HCT116 (cell line): ENCODE measurements at regions not wholly inside any gene's neighbourhood (a gene's known extent, or its start where the extent isn't known, plus 50 kb on each side); places are given as distances from the start of the nearest gene placed in this dataset.

Source experiments
- ATAC-seq: fragments of 200-7000 bp; cut with Tn5 transposase; 2 replicates; pipeline ENCODE4 v1.9.1; 2020; ENCODE audit warnings: mild to moderate bottlenecking, moderate library complexity
- BruUV-seq: library from RNA; stranded (reverse); fragments of 400-500 nt; replicated peaks from 2 replicates; lab custom pipeline; 2021; lab: Mats Ljungman, UMichigan
- CTCF ChIA-PET: fragments of 300-600 bp; sonication (Branson Sonifier 250); formaldehyde crosslinking; loops from one replicate; lab custom pipeline; 2021; ENCODE audit warnings: antibody characterized with exemption; lab: Charles Lee
- POLR2A ChIA-PET: fragments of 300-600, 350-600 bp; sonication (Branson Sonifier 250); formaldehyde crosslinking; loops from one replicate; lab custom pipeline; 2021; ENCODE audit warnings: antibody characterized with exemption; lab: Charles Lee
- RAD21 ChIA-PET, 2 experiments: fragments of 300-600 bp; sonication (Branson Sonifier 250); formaldehyde crosslinking; loops; one replicate each; lab custom pipeline; 2023; ENCODE audit warnings: low total read pairs in 2 of 2; ENCODE audit not compliant: uncharacterized antibody in 2 of 2, unreplicated experiment in 2 of 2, low non-redundant PET in 1 of 2; lab: Charles Lee
- DNase-seq: peaks from one replicate; pipeline ENCODE4 v3.0.0-alpha.2; 2010; ENCODE audit warnings: low read depth, low spot score
- H2AFZ ChIP-seq: fragments of 200-600 bp; shearing (Covaris generic), sonication (generic); 2 replicates; pipeline ENCODE4 v1.6.1; 2017; ENCODE audit warnings: low read depth, mixed run types, mixed read lengths, antibody characterized with exemption, low read length; ENCODE audit not compliant: poor library complexity, severe bottlenecking
- H3K27ac ChIP-seq: 2 replicates; pipeline ENCODE4 v1.5.1; 2012; ENCODE audit warnings: low read depth, low read length
- H3K27me3 ChIP-seq: fragments of 200-600 bp; sonication (generic); 2 replicates; pipeline ENCODE4 v1.6.1; 2016; ENCODE audit warnings: mixed run types, low read length, mixed read lengths; ENCODE audit not compliant: insufficient read depth
- H3K36me3 ChIP-seq, 2 experiments: fragments of 200-500 bp in 1 of 2; fragments of 200-600 bp in 1 of 2; sonication (Bioruptor generic) in 1 of 2; sonication (generic) in 1 of 2; 2 replicates each; pipeline versions ENCODE4 v1.5.1 to v1.6.1; 2014 to 2016; ENCODE audit warnings: low read length in 2 of 2, inconsistent platforms in 1 of 2, mixed read lengths in 1 of 2, mixed run types in 1 of 2; ENCODE audit not compliant: insufficient read depth in 2 of 2, control insufficient read depth in 1 of 2
- H3K4me1 ChIP-seq, 2 experiments: fragments of 200-600 bp in 1 of 2; sonication (generic) in 1 of 2; 2 replicates each; pipeline versions ENCODE4 v1.5.1 to v1.6.1; 2012 to 2017; ENCODE audit warnings: low read length in 2 of 2, inconsistent platforms in 1 of 2, mild to moderate bottlenecking in 1 of 2, mixed read lengths in 1 of 2, mixed run types in 1 of 2, moderate library complexity in 1 of 2; ENCODE audit not compliant: insufficient read depth in 2 of 2, control insufficient read depth in 1 of 2
- H3K4me2 ChIP-seq: fragments of 200-600 bp; sonication (generic); 2 replicates; pipeline ENCODE4 v1.6.1; 2017; ENCODE audit warnings: mixed run types, low read length, mixed read lengths
- H3K4me3 ChIP-seq, 2 experiments: fragments of 200-600 bp in 1 of 2; sonication (generic) in 1 of 2; replicated peaks in 1 of 2; 2 replicates each; pipeline ENCODE4 v1.5.1; 2011 to 2016; ENCODE audit warnings: low read length in 2 of 2, control low read depth in 1 of 2, low read depth in 1 of 2, mild to moderate bottlenecking in 1 of 2, mixed read lengths in 1 of 2, mixed run types in 1 of 2
- H3K79me2 ChIP-seq: fragments of 200-600 bp; sonication (generic); 2 replicates; pipeline ENCODE4 v1.6.1; 2017; ENCODE audit warnings: mild to moderate bottlenecking, mixed run types, low read length, moderate library complexity, mixed read lengths; ENCODE audit not compliant: insufficient read depth
- H3K9ac ChIP-seq: fragments of 200-600 bp; sonication (generic); 2 replicates; pipeline ENCODE4 v1.6.1; 2016; ENCODE audit warnings: low read length, mixed read lengths
- H3K9me2 ChIP-seq: fragments of 200-600 bp; sonication (generic), shearing (Covaris generic); 2 replicates; pipeline ENCODE4 v1.6.1; 2017; ENCODE audit warnings: mixed run types, mild to moderate bottlenecking, moderate library complexity; ENCODE audit not compliant: insufficient read depth
- H3K9me3 ChIP-seq, 2 experiments: fragments of 200-500 bp in 1 of 2; fragments of 200-600 bp in 1 of 2; sonication (Bioruptor generic) in 1 of 2; sonication (generic) in 1 of 2; 2 replicates each; pipeline ENCODE4 v1.6.1; 2014 to 2017; ENCODE audit warnings: low read length in 2 of 2, mixed read lengths in 2 of 2, inconsistent platforms in 1 of 2, low read depth in 1 of 2, mild to moderate bottlenecking in 1 of 2, mixed run types in 1 of 2, moderate library complexity in 1 of 2; ENCODE audit not compliant: control insufficient read depth in 1 of 2, insufficient read depth in 1 of 2
- H4K20me1 ChIP-seq: fragments of 200-600 bp; sonication (generic), shearing (Covaris generic); 2 replicates; pipeline ENCODE4 v1.6.1; 2017; ENCODE audit warnings: mixed run types, mild to moderate bottlenecking, moderate library complexity; ENCODE audit not compliant: insufficient read depth
- CEBPB ChIP-seq: IDR thresholded peaks from 2 replicates; pipeline ENCODE4 v1.6.1; 2012; ENCODE audit warnings: low read depth
- CTCF ChIP-seq, 3 experiments: fragments of 200-600 bp in 1 of 3; sonication (generic) in 1 of 3; IDR thresholded peaks in 2 of 3; conservative IDR thresholded peaks in 1 of 3; 2 replicates each; pipeline ENCODE4 v1.5.1; 2012 to 2017; ENCODE audit warnings: low read depth in 2 of 3, low read length in 2 of 3, antibody characterized with exemption in 1 of 3, borderline replicate concordance in 1 of 3, control low read depth in 1 of 3, mild to moderate bottlenecking in 1 of 3, mixed read lengths in 1 of 3, mixed run types in 1 of 3, moderate library complexity in 1 of 3; ENCODE audit not compliant: insufficient read depth in 1 of 3
- FOSL1 ChIP-seq: IDR thresholded peaks from 2 replicates; pipeline ENCODE4 v1.6.1; 2012; ENCODE audit warnings: low read depth
- JUND ChIP-seq: IDR thresholded peaks from 2 replicates; pipeline ENCODE4 v1.6.1; 2012
- SIN3A ChIP-seq: IDR thresholded peaks from 2 replicates; pipeline ENCODE4 v1.6.1; 2012; ENCODE audit warnings: low read depth
- TCF7L2 ChIP-seq: IDR thresholded peaks from 2 replicates; pipeline ENCODE4 v1.7.0; 2011; ENCODE audit warnings: borderline replicate concordance, inconsistent platforms; ENCODE audit not compliant: insufficient read depth, insufficient read length; ENCODE audit errors: extremely low read depth
- intact Hi-C: fragments of 100-400 bp; cut with micrococcal nuclease; formaldehyde crosslinking; loops from 2 replicates; pipeline ENCODE4 v1.10.0; 2022

GRCh38 chr5:25095261-25095660, 450.5 kb upstream of the CDH10 start (continued):
- TF ChIP-seq CTCF (IDR thresholded peaks at IDR 0.05 in 2 of 3, conservative IDR thresholded peaks at IDR 0.05 in 1 of 3; ENCODE audit: borderline replicate concordance in 1 of 3, insufficient read depth in 1 of 3, low read depth in 2 of 3, low read length in 2 of 3) (no peak), FOSL1 (no peak), JUND (no peak)

- RAD21 ChIA-PET: no interaction called here
- Histone ChIP-seq H3K36me3 (no peaks in the 10 kb centered on the region), H4K20me1 (no peaks in the 10 kb centered on the region), H3K27me3 (no peaks in the 10 kb centered on the region), H3K27ac (no peak overlapping the region), H3K9ac (no peak overlapping the region), H3K79me2 (no peaks in the 10 kb centered on the region), H3K4me3 (no peak overlapping the region), H3K9me3 (peaks cover 8 to 22% of the 10 kb centered on the region in 2 experiments; a peak in 2 of 4 replicates), H3K9me2 (no peaks in the 10 kb centered on the region), H3K4me1 (no peaks in the 10 kb centered on the region), H2AFZ (no peak overlapping the region), H3K4me2 (no peak overlapping the region)
- CTCF ChIA-PET: no interaction called here
- intact Hi-C loops: no loop called here
- POLR2A ChIA-PET: no interaction called here
- no peak for ATAC-seq
- BruUV-seq: no TSS peak
- TF ChIP-seq SIN3A (no peak), TCF7L2 (no peak), CTCF (IDR thresholded peaks at IDR 0.05 in 2 of 3, conservative IDR thresholded peaks at IDR 0.05 in 1 of 3; ENCODE audit: borderline replicate concordance in 1 of 3, insufficient read depth in 1 of 3, low read depth in 2 of 3, low read length in 2 of 3) (no peak), CEBPB (no peak)
- no peak for DNase-seq
Observed at GRCh38 chr5:25094219-25094618, 449.4 kb upstream of the CDH10 start.
